HG02571 (cell line): ENCODE measurements at regions not wholly inside any gene's neighbourhood (a gene's known extent, or its start where the extent isn't known, plus 50 kb on each side); places are given as distances from the start of the nearest gene placed in this dataset.

ENCODE experiments used
- ATAC-seq: cut with Tn5 transposase; IDR thresholded peaks from one replicate; pipeline ENCODE4 v1.9.1; 2021; ENCODE audit warnings: mild to moderate bottlenecking, moderate library complexity; ENCODE audit not compliant: unreplicated experiment

GRCh38 chr6:159100395-159101182 lies 55.8 kb upstream of the TAGAP start:
- no peak for ATAC-seq

GRCh38 chr6:159099961-159100360 lies 55.2 kb upstream of the TAGAP start:
- no peak for ATAC-seq

- no peak for ATAC-seq
These were observed 54.5 kb upstream of the TAGAP start for GRCh38 chr6:159099276-159099675.

- ATAC-seq: no peak
These were observed 53.9 kb upstream of the TAGAP start for GRCh38 chr6:159098636-159099106.

GRCh38 chr6:159097256-159097655 lies 52.5 kb upstream of the TAGAP start:
- no peak for ATAC-seq

- no peak for ATAC-seq
These were observed 50.8 kb upstream of the TAGAP start for GRCh38 chr6:159095616-159096015.

- ATAC-seq: peak; percentile 54
These were observed 49.9 kb upstream of the TAGAP start for GRCh38 chr6:159094444-159095252.
